A549 (cell line): ENCODE measurements at regions not wholly inside any gene's neighbourhood (a gene's known extent, or its start where the extent isn't known, plus 50 kb on each side); places are given as distances from the start of the nearest gene placed in this dataset.
"Not testable (repeated sequence)": the region's sequence is repeated elsewhere in the genome, so short reads cannot be mapped to it uniquely, and the experiment has no call there.

ENCODE experiments used
- CTCF ChIP-seq: fragments of >200 bp; sonication (Bioruptor Twin); formaldehyde crosslinking; IDR thresholded peaks from 3 replicates; pipeline ENCODE4 v1.5.1; 2016
- MAX ChIP-seq: IDR thresholded peaks from 2 replicates; pipeline ENCODE4 v1.6.1; 2012
- TP53 ChIP-seq: fragments of 250-450 bp; sonication (Bioruptor Pico); IDR thresholded peaks from 2 replicates; pipeline ENCODE4 v1.5.0; 2021; ENCODE audit warnings: mild to moderate bottlenecking, moderate library complexity

- TF ChIP-seq TP53 (CRISPR knock-in tag); CTCF; MAX: not testable (repeated sequence)
Observed at GRCh38 chr14:95769431-95769830, 55.5 kb upstream of the TCL1A start.
